AG09309 (cell line): ENCODE measurements at regions not wholly inside any gene's neighbourhood (a gene's known extent, or its start where the extent isn't known, plus 50 kb on each side); places are given as distances from the start of the nearest gene placed in this dataset.
A peak's percentile ranks its signal among the peaks of the same experiment; 100 is the strongest.

Experiments
- DNase-seq: peaks from one replicate; pipeline ENCODE4 v3.0.0-alpha.2; 2010; ENCODE audit warnings: low read depth
- H3K4me3 ChIP-seq: 2 replicates; pipeline ENCODE4 v1.5.1; 2011; ENCODE audit warnings: mild to moderate bottlenecking, low read depth, low read length, moderate library complexity; ENCODE audit not compliant: control insufficient read depth
- CTCF ChIP-seq: IDR thresholded peaks from 2 replicates; pipeline ENCODE4 v1.5.1; 2011; ENCODE audit warnings: mild to moderate bottlenecking, low read depth, low read length, inconsistent platforms; ENCODE audit not compliant: insufficient read depth, control insufficient read depth; ENCODE audit errors: missing control alignments

GRCh38 chr1:185402930-185403329 is 85.9 kb upstream of the IVNS1ABP start:
- no peak for TF ChIP-seq CTCF
- H3K4me3 ChIP-seq, result no peak overlapping the region
- no peak for DNase-seq

GRCh38 chr1:185401019-185401418 is 84.0 kb upstream of the IVNS1ABP start:
- TF ChIP-seq CTCF, result no peak
- DNase-seq, result peak; percentile 76
- H3K4me3 ChIP-seq, result no peak overlapping the region

- peak; percentile 55 for DNase-seq
- no peak for TF ChIP-seq CTCF
- H3K4me3 ChIP-seq, result no peak overlapping the region
These were observed 83.0 kb upstream of the IVNS1ABP start for GRCh38 chr1:185400052-185400451.

GRCh38 chr1:185398599-185398998 is 81.6 kb upstream of the IVNS1ABP start:
- no peak overlapping the region for H3K4me3 ChIP-seq
- no peak for TF ChIP-seq CTCF
- DNase-seq, result no peak

GRCh38 chr1:185398022-185398421 is 81.0 kb upstream of the IVNS1ABP start:
- no peak overlapping the region for H3K4me3 ChIP-seq
- DNase-seq, result no peak
- TF ChIP-seq CTCF, result no peak

- H3K4me3 ChIP-seq, result no peak overlapping the region
- TF ChIP-seq CTCF, result no peak
- no peak for DNase-seq
These were observed 80.1 kb upstream of the IVNS1ABP start for GRCh38 chr1:185397183-185397582.

- no peak for DNase-seq
- TF ChIP-seq CTCF, result no peak
These were observed 79.1 kb upstream of the IVNS1ABP start for GRCh38 chr1:185396126-185396525.

More at GRCh38 chr1:185396126-185396525, 79.1 kb upstream of the IVNS1ABP start:
- H3K4me3 ChIP-seq, result no peak overlapping the region
